AG09309 (cell line): ENCODE measurements at regions not wholly inside any gene's neighbourhood (a gene's known extent, or its start where the extent isn't known, plus 50 kb on each side); places are given as distances from the start of the nearest gene placed in this dataset.

Source experiments
- DNase-seq: peaks from one replicate; pipeline ENCODE4 v3.0.0-alpha.2; 2010; ENCODE audit warnings: low read depth
- H3K4me3 ChIP-seq: 2 replicates; pipeline ENCODE4 v1.5.1; 2011; ENCODE audit warnings: mild to moderate bottlenecking, low read depth, low read length, moderate library complexity; ENCODE audit not compliant: control insufficient read depth
- TF ChIP-seq, protein P1 (sequence below): IDR thresholded peaks from 2 replicates; pipeline ENCODE4 v1.5.1; 2011; ENCODE audit warnings: mild to moderate bottlenecking, low read depth, low read length, inconsistent platforms; ENCODE audit not compliant: insufficient read depth, control insufficient read depth; ENCODE audit errors: missing control alignments

DNA sequence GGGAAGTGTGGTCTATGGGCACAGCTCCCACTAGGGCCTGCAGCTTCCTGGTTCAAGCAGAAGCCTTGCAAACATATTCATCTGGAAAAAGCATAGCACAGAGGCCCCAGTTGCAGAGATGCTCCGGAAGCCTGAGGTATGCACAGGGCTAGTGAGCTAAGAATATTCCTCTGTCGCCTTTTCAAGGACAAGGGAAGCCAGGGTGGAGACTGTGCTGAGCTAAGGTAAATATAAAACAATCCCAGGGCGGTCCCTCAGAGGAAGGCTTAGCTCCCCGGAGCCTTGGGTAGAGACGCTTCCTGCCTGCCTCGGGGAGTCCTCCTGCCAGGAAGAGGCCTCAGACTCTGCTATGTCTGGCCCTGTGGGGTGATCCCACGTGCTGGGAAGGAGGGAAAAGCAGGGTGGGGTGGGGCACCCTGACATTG, 134.8 kb upstream of the FOXA2 start:
- TF ChIP-seq, protein P1, sequence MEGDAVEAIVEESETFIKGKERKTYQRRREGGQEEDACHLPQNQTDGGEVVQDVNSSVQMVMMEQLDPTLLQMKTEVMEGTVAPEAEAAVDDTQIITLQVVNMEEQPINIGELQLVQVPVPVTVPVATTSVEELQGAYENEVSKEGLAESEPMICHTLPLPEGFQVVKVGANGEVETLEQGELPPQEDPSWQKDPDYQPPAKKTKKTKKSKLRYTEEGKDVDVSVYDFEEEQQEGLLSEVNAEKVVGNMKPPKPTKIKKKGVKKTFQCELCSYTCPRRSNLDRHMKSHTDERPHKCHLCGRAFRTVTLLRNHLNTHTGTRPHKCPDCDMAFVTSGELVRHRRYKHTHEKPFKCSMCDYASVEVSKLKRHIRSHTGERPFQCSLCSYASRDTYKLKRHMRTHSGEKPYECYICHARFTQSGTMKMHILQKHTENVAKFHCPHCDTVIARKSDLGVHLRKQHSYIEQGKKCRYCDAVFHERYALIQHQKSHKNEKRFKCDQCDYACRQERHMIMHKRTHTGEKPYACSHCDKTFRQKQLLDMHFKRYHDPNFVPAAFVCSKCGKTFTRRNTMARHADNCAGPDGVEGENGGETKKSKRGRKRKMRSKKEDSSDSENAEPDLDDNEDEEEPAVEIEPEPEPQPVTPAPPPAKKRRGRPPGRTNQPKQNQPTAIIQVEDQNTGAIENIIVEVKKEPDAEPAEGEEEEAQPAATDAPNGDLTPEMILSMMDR = no peak
- H3K4me3 ChIP-seq = no peak overlapping the region
- no peak for DNase-seq

DNA sequence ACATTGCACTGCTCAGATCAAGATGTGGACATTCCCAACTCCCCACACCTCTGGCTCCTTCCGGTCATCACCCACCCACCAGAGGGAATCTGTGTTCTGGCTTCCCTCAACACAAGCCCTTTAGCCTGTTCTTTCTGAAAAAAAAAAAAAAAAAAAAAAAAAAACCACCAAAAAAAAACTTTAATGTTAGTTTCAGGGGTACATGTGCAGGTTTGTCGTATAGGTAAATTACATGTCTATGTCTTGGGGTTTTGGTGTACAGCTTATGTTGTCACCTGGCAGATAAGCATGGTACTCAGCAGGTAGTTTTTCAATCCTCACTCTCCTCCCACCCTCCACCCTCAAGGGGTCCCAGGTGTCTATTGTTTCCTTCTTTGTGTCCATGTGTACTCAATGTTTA, 135.8 kb upstream of the FOXA2 start:
- H3K4me3 ChIP-seq = no peak overlapping the region
- no peak for DNase-seq
- TF ChIP-seq, protein P1 = no peak

DNA sequence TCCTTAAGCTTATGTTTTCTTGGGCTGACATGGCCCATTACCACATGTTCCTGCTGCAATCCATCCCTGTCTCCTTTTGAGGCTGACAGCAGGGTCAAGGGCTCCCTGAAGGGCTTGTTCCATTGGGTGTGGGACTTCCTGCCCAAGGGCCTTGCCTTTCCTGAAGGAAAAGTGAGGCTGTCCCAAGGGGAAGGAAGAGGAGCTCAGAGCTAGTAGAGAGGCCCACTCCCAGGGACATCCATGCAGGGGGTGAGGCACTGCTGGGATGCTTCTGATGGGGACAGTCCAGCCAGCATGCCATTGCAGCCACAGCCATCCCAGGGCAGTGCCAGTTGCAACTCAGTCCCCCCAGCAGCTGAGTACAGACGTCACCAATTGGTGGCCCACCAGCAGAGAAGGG, 138.4 kb upstream of the FOXA2 start:
- no peak overlapping the region for H3K4me3 ChIP-seq
- DNase-seq = no peak
- TF ChIP-seq, protein P1 = no peak

DNA sequence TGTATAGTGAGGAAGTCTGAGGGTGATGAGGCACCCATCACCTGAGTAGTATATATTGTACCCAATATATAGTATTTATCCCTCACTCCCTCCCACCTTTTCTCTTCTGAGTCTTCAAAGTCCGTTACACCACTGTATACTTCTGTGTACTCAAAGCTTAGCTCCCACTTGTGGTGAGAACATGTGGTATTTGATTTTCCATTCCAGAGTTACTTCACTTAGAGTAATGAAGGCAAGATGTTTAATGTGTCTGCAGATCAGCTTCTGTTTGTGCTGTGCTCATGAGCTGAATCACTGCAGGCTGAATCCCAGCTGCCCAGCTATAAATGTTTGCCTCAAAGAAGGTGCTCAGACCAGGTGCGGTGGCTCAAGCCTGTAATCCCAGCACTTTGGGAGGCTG, 139.3 kb upstream of the FOXA2 start:
- TF ChIP-seq, protein P1 = no peak
- DNase-seq = peak; percentile 24
- no peak overlapping the region for H3K4me3 ChIP-seq

DNA sequence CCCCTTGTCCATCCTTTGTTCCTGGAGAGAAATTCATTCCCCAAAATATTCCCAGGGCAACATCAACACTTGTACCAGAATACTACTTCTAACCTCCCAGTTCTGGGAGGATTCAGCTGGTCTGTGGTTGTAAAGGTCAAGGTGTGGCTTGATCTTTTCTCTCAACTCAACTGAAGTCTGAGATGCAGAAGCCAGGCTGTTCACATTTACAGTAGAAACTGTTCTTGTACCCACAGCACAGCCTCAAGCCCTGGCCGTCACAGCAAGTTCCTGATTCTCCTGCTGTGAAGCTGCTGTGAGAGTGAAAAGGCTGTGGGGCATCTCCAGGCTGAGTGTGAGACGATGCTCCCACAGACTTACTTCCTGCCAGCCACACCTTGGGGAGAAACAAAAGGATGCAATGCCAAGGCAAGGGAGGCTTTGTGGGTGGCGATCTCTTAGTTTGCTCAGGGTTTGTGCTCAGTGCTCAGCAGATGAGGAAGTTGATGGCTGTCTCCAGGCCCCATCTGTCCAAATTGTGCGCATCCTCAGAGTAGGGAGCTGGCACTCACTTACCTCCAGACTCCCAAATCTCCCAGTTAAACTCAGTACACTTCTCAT, 143.9 kb upstream of the FOXA2 start:
- no peak overlapping the region for H3K4me3 ChIP-seq
- TF ChIP-seq, protein P1 = no peak
- DNase-seq = no peak

DNA sequence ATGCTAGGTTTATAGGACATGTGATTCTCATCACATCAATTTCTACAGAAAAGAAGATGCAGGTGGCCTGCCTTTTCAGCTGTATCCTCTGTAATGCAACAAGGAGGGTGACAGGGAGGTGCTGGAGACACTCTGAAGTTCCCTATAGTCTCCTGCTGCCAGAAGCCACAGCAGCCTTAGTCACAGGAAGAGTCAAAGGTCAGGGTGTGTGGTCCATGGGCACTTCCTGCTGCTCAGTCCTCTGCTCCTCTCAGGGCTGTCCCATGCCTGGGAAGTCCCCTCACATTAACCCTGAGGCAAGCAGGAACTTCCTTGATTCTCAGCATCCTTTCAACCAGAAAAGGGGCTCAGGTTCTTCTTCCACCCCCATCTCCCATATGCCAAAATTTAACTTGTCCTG, 144.8 kb upstream of the FOXA2 start:
- DNase-seq = no peak
- TF ChIP-seq, protein P1 = no peak
- H3K4me3 ChIP-seq = no peak overlapping the region

DNA sequence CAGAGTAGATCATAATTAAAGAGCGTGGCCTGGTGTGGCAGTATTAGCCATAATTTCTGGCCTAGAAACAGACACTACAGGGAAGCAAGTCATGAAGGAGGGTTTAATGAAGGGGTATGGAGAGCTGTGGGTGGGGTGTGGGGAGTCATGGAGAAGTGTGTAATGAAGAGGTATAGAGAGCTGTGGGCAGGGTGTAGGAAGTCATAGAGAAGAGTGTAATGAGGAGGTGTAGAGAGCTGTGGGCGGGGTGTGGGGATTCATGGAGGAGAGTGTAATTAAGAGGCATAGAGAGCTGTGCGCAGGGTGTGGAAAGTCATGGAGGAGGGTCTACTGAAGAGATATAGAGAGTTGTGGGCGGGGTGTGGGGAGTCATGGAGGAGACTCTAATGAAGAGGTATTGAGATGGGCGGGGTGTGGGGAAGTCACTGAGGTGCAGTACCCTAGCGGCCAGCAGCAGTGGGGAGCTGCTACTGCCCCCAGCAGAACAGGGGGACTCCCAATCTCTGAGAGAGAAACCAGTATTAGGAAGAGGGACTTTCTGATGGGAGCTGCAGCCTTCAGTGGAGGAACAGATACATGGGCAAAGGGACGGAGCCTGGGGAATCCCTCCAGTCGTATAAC, 145.4 kb upstream of the FOXA2 start:
- H3K4me3 ChIP-seq = no peak overlapping the region
- no peak for DNase-seq
- TF ChIP-seq, protein P1 = no peak
